RPMI8226 (cell line): ENCODE measurements at regions not wholly inside any gene's neighbourhood (a gene's known extent, or its start where the extent isn't known, plus 50 kb on each side); places are given as distances from the start of the nearest gene placed in this dataset.

Source experiments
- DNase-seq: peaks from one replicate; pipeline ENCODE4 v3.0.0-alpha.2; 2015

- DNase-seq = no peak
These were observed 484.9 kb upstream of the ATP2B1 start for GRCh38 chr12:90193500-90193899.

GRCh38 chr12:90188857-90189256 lies 480.2 kb upstream of the ATP2B1 start:
- DNase-seq = no peak

DNA sequence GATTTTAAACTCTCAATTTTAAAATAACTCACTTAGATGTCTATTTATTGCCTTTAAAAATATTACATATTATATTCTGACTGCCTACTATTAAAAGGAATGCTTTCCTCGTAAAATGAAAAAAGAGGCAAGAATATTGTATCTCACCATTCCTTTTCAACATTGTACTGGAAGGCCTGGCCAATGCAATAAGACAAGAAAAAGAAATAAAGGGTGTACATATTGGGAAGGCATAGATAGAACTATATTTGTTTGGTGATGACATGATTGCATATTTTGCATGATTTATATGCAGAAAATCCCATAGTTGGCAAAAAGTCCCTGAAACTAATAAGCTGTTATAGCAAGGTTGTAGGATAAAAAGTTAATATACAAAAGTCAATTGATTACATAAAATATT lies 474.6 kb upstream of the ATP2B1 start:
- DNase-seq = no peak

GRCh38 chr12:90181216-90181615 lies 472.6 kb upstream of the ATP2B1 start:
- DNase-seq = no peak

DNA sequence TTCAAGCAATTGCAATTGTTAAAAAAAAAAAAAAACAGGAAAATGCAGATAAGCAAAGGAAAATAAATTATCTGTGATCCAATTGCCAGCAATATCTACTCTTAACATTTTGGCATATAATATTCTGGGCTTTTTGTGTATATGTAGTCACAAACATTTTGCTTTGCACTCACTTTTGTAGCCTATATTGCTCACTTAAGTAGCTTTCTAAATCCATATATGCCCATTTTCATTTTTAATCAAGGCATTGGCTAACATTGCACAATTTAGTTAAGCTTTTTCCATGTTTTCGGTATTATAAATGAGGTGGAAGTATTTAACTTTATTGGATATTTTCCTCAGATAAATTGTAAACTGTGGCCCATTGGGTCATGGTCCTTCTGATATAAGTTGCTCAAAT lies 466.3 kb upstream of the ATP2B1 start:
- no peak for DNase-seq

DNA sequence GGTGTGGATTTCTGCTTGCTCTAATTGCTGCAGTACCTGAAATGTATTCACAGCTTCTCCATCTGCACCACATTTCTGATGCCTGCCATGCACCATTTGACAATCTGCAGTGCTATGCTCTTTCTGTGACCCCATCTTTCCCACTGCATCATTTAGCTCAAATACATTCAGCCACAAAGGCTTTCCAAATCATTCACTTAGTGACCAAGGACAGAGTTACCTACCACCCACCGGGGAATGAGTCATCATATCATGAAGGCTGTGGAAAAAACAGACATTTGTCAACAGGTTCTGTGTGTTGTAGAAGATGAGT lies 465.5 kb upstream of the ATP2B1 start:
- DNase-seq = no peak

DNA sequence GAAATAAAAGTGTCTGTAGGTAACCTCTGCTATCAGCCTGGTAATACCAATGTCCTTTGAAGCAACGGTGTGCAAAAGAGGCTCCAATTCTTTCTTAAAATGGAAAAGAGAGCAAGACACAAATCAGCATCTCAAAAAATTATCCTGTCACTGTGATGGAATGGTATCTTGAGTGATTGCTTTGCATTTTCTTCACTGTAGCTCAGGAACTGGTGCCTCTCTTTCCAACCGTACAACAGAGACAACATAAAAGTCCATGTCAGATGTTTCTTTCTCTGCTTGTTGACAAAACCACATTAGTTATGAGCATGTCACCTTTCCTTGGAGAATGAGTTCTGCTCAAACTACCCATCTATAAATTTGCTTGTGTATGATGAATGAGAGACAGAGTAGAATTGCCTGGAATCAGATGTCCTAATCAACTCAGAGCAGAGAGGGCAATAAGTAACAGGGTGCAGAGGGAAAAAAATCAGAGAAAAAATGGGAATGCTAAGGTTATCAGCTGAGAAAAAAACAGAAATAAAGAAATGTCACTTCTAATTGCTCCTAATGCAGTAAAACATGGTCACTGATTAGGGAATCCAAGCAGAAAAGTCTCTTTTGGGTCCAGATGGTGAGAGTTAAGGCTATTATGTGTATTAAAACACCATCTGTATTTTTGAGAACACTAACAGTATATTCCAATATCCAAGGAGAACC lies 465.0 kb upstream of the ATP2B1 start:
- DNase-seq = no peak

- no peak for DNase-seq
These were observed 463.9 kb upstream of the ATP2B1 start for GRCh38 chr12:90172524-90172923.

- no peak for DNase-seq
These were observed 462.1 kb upstream of the ATP2B1 start for GRCh38 chr12:90170740-90171139.

- DNase-seq = no peak
These were observed 459.0 kb upstream of the ATP2B1 start for GRCh38 chr12:90167518-90168208.

DNA sequence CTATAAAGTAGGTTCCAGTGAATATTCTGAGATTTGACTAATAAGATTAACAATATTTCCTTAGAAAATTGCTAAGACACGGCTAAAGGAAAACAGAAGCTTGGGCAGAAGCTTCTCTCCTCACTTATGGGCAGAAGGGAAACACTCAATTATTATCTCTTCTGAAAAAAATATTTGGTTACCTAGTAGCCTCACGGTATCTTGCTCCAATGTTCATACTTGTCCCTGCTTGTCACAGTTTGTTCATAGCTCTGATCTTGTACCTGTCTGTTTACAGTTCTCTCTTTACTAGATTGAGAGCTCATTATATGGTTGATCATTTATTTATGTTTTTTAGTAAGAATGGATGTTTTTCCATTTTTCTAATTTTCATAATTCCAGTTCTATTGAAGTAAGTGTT lies 458.0 kb upstream of the ATP2B1 start:
- no peak for DNase-seq

DNA sequence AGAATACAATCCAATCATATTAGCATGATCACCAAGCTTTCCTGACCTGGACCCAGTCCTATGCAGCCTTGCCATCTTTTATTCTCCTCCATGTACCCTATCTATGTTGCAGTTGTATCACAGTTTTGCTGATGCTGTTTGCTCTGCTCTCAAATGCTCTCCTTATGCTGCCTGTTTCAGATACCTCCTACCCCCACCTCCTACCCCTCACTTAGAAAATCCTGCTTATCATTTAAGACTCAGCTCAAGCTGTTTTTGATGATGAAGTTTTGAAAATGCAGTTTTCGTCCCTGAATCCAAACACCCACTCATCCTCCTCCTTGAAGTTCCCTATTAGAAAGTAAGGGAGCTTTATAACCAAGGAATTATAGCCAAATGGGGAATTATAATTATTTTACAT lies 457.4 kb upstream of the ATP2B1 start:
- DNase-seq = no peak

GRCh38 chr12:90163975-90164374 lies 455.3 kb upstream of the ATP2B1 start:
- DNase-seq = no peak

- no peak for DNase-seq
These were observed 445.2 kb upstream of the ATP2B1 start for GRCh38 chr12:90153827-90154226.

GRCh38 chr12:90152897-90153624 lies 444.4 kb upstream of the ATP2B1 start:
- DNase-seq = no peak

GRCh38 chr12:90151491-90152015 lies 442.9 kb upstream of the ATP2B1 start:
- DNase-seq = no peak

GRCh38 chr12:90149453-90149852 lies 440.8 kb upstream of the ATP2B1 start:
- DNase-seq = no peak

DNA sequence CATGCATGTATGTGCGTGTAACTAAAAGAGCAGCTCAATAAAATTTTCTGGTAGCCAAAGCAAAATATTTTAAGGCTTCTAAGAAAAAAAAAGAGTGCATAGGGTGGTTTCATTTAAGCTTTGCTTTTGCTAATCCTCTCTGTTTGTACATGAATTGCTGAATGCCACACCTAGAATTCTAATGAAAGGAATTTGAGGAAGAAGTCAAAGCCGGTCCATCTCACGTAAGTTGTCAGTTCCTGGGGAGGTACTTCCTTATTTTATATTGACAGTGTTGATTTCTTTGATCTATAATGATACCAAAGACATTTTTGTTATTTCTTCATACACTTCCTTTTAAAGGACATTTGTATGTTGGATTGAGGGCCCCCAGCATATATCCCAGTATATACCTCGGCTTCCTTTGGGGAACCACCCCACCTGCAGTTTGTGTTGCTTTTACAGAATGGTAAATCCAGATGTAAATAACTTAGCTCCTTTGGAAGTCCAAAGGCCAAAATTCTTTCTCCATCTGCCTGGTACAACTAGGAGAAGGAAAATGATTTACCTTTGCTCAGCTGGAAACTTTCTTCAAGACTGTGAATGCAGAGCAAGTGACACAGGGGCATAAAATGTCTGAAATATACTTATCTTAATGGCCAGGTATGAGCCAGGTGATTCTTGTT lies 420.9 kb upstream of the ATP2B1 start:
- no peak for DNase-seq

- DNase-seq = no peak
These were observed 419.9 kb upstream of the ATP2B1 start for GRCh38 chr12:90128526-90128925.

- no peak for DNase-seq
These were observed 417.5 kb upstream of the ATP2B1 start for GRCh38 chr12:90126125-90126524.

- no peak for DNase-seq
These were observed 416.3 kb upstream of the ATP2B1 start for GRCh38 chr12:90124914-90125313.

DNA sequence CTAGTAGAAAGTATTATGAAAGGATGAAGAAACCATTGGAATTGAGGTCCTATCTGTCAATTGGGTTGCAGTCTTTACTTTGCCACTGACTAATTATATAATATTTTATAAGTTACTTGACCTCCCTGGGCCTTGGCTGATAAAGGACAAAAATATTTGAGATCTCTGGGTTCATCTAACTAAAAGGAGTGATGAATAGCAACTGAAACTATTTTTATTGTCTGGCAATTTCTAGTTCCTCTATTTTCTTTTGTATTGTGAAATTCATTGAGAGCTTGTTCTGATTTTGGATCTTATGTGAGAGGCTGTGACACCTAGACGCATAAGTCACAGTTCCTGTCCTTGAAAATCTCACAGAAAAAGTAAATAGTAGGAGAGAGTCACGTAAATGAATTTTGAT lies 415.7 kb upstream of the ATP2B1 start:
- DNase-seq = no peak

DNA sequence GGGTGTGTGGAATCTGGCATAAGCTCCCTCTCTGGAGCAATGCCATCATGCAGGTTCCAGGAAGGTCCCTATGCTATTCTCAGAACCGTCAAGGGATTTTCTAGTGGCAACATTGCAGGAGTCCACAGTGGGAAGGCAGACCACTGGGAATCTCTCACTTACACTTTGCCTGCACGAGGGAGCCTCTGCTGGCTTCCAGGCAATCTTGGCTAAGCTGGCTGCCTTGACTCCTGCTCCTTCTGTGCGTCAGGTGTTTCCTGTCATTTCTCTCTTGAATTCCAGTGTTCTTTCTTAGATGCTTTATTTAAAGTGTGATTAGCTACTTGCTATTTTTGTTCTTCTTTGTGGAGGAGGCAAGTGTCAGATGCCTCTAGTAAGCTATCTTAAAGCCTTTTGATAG lies 414.0 kb upstream of the ATP2B1 start:
- no peak for DNase-seq

GRCh38 chr12:90120627-90121026 lies 412.0 kb upstream of the ATP2B1 start:
- no peak for DNase-seq
